ENCODE measurements at regions not wholly inside any gene's neighbourhood (a gene's known extent, or its start where the extent isn't known, plus 50 kb on each side); places are given as distances from the start of the nearest gene placed in this dataset.

GRCh38 chr22:19655399-19655798 is 58.9 kb upstream of the SEPTIN5 start:
- TF ChIP-seq CREB1 (IDR thresholded peaks at IDR 0.05; ENCODE audit: low read depth) (no peak), EP300 (IDR thresholded peaks at IDR 0.05; ENCODE audit: borderline replicate concordance) (no peak), USF1 (IDR thresholded peaks at IDR 0.05) (no peak), TAF1 (IDR thresholded peaks at IDR 0.05; ENCODE audit: low read depth) (no peak)
